Ovary (tissue), 3 donors: ENCODE measurements at regions not wholly inside any gene's neighbourhood (a gene's known extent, or its start where the extent isn't known, plus 50 kb on each side); places are given as distances from the start of the nearest gene placed in this dataset.

Source experiments
- EP300 ChIP-seq: sonication (generic); formaldehyde crosslinking; IDR thresholded peaks from one replicate; pipeline ENCODE4 v1.6.1; 2017; ENCODE audit warnings: antibody characterized with exemption
- POLR2A ChIP-seq: fragments of 450-650 bp; IDR thresholded peaks from one replicate; pipeline ENCODE4 v1.6.1; 2017; ENCODE audit warnings: antibody characterized with exemption, mild to moderate bottlenecking, moderate library complexity
- TF ChIP-seq, protein P1 (sequence below), 3 donors: fragments of 450-650 bp in 2 of 3; fragments of 200-600 bp in 1 of 3; IDR thresholded peaks; one replicate each; pipeline versions ENCODE4 v1.5.1 to v1.8.0; 2016 to 2022; ENCODE audit warnings: antibody characterized with exemption in 3 of 3, mild to moderate bottlenecking in 1 of 3
- donor health status: DM: no; HTN: no; CAD: no.

- TF ChIP-seq, protein P1, sequence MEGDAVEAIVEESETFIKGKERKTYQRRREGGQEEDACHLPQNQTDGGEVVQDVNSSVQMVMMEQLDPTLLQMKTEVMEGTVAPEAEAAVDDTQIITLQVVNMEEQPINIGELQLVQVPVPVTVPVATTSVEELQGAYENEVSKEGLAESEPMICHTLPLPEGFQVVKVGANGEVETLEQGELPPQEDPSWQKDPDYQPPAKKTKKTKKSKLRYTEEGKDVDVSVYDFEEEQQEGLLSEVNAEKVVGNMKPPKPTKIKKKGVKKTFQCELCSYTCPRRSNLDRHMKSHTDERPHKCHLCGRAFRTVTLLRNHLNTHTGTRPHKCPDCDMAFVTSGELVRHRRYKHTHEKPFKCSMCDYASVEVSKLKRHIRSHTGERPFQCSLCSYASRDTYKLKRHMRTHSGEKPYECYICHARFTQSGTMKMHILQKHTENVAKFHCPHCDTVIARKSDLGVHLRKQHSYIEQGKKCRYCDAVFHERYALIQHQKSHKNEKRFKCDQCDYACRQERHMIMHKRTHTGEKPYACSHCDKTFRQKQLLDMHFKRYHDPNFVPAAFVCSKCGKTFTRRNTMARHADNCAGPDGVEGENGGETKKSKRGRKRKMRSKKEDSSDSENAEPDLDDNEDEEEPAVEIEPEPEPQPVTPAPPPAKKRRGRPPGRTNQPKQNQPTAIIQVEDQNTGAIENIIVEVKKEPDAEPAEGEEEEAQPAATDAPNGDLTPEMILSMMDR (IDR thresholded peaks at IDR 0.05), result no peak
- TF ChIP-seq EP300 (no peak), POLR2A (no peak)
These were observed 77.9 kb upstream of the OR5AK2 start for GRCh38 chr11:56910785-56911184.
